GM23338 (cell line): ENCODE measurements at regions not wholly inside any gene's neighbourhood (a gene's known extent, or its start where the extent isn't known, plus 50 kb on each side); places are given as distances from the start of the nearest gene placed in this dataset.

Experiments
- ATAC-seq: fragments of 200-7000 bp; cut with Tn5 transposase; 3 replicates; pipeline ENCODE4 v1.9.1; 2020
- DNase-seq: peaks from one replicate; pipeline ENCODE4 v3.0.0-alpha.2; 2015; ENCODE audit warnings: low spot score
- H2AFZ ChIP-seq: fragments of 200-600 bp; sonication (generic); 2 replicates; pipeline ENCODE4 v1.8.0; 2016; ENCODE audit warnings: antibody characterized with exemption, mild to moderate bottlenecking, moderate library complexity
- H3F3A ChIP-seq: fragments of 200-600 bp; sonication (generic); replicated peaks from 2 replicates; pipeline ENCODE4 v1.8.0; 2017; ENCODE audit warnings: antibody characterized with exemption, mixed run types, low read depth
- H3K27ac ChIP-seq: fragments of 200-600 bp; sonication (generic); 2 replicates; pipeline ENCODE4 v1.6.1; 2016; ENCODE audit warnings: low read depth
- H3K27me3 ChIP-seq: fragments of 200-600 bp; sonication (generic); 2 replicates; pipeline ENCODE4 v1.8.0; 2016; ENCODE audit warnings: mild to moderate bottlenecking, mixed run types, moderate library complexity; ENCODE audit not compliant: insufficient read depth
- H3K36me3 ChIP-seq: fragments of 200-600 bp; sonication (generic); 2 replicates; pipeline ENCODE4 v1.8.0; 2016; ENCODE audit warnings: mild to moderate bottlenecking; ENCODE audit not compliant: insufficient read depth
- H3K4me1 ChIP-seq: fragments of 200-600 bp; sonication (generic); 2 replicates; pipeline ENCODE4 v1.8.0; 2016; ENCODE audit warnings: mild to moderate bottlenecking, moderate library complexity; ENCODE audit not compliant: insufficient read depth
- H3K4me2 ChIP-seq: fragments of 200-600 bp; sonication (generic); 2 replicates; pipeline ENCODE4 v1.7.1; 2017; ENCODE audit warnings: mixed run types
- H3K4me3 ChIP-seq: fragments of 200-600 bp; sonication (generic); 2 replicates; pipeline ENCODE4 v1.6.1; 2016; ENCODE audit warnings: mixed run types
- H3K79me2 ChIP-seq: fragments of 200-600 bp; sonication (generic); replicated peaks from 2 replicates; pipeline ENCODE4 v1.8.0; 2017; ENCODE audit warnings: mild to moderate bottlenecking; ENCODE audit not compliant: insufficient read depth
- H3K9me2 ChIP-seq: fragments of 200-600 bp; sonication (generic); 2 replicates; pipeline ENCODE4 v1.8.0; 2017; ENCODE audit not compliant: insufficient read depth
- H4K20me1 ChIP-seq: fragments of 200-600 bp; sonication (generic); replicated peaks from 2 replicates; pipeline ENCODE4 v1.8.0; 2017; ENCODE audit warnings: mild to moderate bottlenecking; ENCODE audit not compliant: insufficient read depth
- H3K27ac Mint-ChIP-seq: 2 replicates; pipeline ENCODE4 v1.8.0; 2020; ENCODE audit warnings: inconsistent platforms, mild to moderate bottlenecking, moderate library complexity, mixed read lengths
- H3K27me3 Mint-ChIP-seq: 3 replicates; pipeline ENCODE4 v1.8.0; 2022; ENCODE audit warnings: low read depth, mild to moderate bottlenecking, moderate library complexity, mixed read lengths, inconsistent platforms; ENCODE audit not compliant: insufficient read depth, poor library complexity
- H3K36me3 Mint-ChIP-seq: 3 replicates; pipeline ENCODE4 v1.8.0; 2021; ENCODE audit warnings: low read depth, mild to moderate bottlenecking, inconsistent platforms, moderate library complexity, mixed read lengths
- H3K4me1 Mint-ChIP-seq: 3 replicates; pipeline ENCODE4 v1.8.0; 2020; ENCODE audit warnings: mild to moderate bottlenecking, inconsistent platforms, mixed read lengths
- H3K4me3 Mint-ChIP-seq: 3 replicates; pipeline ENCODE4 v1.8.0; 2021; ENCODE audit warnings: moderate library complexity, mild to moderate bottlenecking, inconsistent platforms, mixed read lengths
- H3K9me3 Mint-ChIP-seq: 3 replicates; pipeline ENCODE4 v1.8.0; 2020; ENCODE audit warnings: moderate library complexity, mild to moderate bottlenecking, inconsistent platforms, mixed read lengths
- EZH2 ChIP-seq: fragments of 200-600 bp; sonication (generic); IDR thresholded peaks from one replicate; pipeline ENCODE4 v1.8.0; 2017; ENCODE audit warnings: antibody characterized with exemption, mild to moderate bottlenecking, low read depth; ENCODE audit not compliant: unreplicated experiment
- JUNB ChIP-seq: IDR thresholded peaks from one replicate; pipeline ENCODE4 v1.6.1; 2016; ENCODE audit warnings: antibody characterized with exemption; ENCODE audit not compliant: unreplicated experiment
- STAT1 ChIP-seq: IDR thresholded peaks from one replicate; pipeline ENCODE4 v1.6.1; 2016; ENCODE audit warnings: antibody characterized with exemption; ENCODE audit not compliant: unreplicated experiment
- ZNF114 ChIP-seq: fragments of 250-450 bp; sonication (Bioruptor Pico); IDR thresholded peaks from 2 replicates; pipeline ENCODE4 v1.5.0; 2020; ENCODE audit warnings: mild to moderate bottlenecking, moderate library complexity
- TF ChIP-seq, protein P1 (sequence below): IDR thresholded peaks from one replicate; pipeline ENCODE4 v1.6.1; 2018; ENCODE audit warnings: antibody characterized with exemption; ENCODE audit not compliant: unreplicated experiment
- TF ChIP-seq, protein P2 (sequence below): IDR thresholded peaks from 2 replicates; pipeline ENCODE4 v1.6.1; 2016; ENCODE audit warnings: antibody characterized with exemption
- TF ChIP-seq, protein P3 (sequence below): fragments of 250-450 bp; sonication (Bioruptor Pico); IDR thresholded peaks from 2 replicates; pipeline ENCODE4 v1.5.0; 2020; ENCODE audit warnings: mild to moderate bottlenecking, moderate library complexity

DNA sequence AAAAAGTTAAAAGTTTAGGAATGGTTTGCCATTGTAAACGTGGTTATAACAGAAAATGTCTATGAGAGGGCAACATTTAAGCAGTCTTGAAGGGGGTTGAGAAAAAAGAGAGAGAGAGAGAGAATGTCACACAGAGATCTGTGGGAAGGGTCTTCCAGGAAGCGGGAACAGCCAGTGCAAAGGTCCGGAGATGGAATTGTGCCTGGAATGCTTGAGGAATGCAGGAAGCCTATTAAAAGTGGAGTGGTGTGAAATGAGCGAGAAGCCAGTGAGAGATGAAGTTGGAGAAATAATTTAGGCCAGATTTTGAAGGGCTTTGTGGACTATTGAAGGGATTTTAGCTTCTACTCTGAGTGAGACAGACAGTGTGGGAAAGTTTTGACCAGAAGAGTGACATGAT, 406.8 kb upstream of the TBX3 start (continued):
- TF ChIP-seq, protein P1, sequence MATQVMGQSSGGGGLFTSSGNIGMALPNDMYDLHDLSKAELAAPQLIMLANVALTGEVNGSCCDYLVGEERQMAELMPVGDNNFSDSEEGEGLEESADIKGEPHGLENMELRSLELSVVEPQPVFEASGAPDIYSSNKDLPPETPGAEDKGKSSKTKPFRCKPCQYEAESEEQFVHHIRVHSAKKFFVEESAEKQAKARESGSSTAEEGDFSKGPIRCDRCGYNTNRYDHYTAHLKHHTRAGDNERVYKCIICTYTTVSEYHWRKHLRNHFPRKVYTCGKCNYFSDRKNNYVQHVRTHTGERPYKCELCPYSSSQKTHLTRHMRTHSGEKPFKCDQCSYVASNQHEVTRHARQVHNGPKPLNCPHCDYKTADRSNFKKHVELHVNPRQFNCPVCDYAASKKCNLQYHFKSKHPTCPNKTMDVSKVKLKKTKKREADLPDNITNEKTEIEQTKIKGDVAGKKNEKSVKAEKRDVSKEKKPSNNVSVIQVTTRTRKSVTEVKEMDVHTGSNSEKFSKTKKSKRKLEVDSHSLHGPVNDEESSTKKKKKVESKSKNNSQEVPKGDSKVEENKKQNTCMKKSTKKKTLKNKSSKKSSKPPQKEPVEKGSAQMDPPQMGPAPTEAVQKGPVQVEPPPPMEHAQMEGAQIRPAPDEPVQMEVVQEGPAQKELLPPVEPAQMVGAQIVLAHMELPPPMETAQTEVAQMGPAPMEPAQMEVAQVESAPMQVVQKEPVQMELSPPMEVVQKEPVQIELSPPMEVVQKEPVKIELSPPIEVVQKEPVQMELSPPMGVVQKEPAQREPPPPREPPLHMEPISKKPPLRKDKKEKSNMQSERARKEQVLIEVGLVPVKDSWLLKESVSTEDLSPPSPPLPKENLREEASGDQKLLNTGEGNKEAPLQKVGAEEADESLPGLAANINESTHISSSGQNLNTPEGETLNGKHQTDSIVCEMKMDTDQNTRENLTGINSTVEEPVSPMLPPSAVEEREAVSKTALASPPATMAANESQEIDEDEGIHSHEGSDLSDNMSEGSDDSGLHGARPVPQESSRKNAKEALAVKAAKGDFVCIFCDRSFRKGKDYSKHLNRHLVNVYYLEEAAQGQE, result no peak
- no peak for TF ChIP-seq EZH2
- TF ChIP-seq JUNB, result no peak
- TF ChIP-seq, protein P2, sequence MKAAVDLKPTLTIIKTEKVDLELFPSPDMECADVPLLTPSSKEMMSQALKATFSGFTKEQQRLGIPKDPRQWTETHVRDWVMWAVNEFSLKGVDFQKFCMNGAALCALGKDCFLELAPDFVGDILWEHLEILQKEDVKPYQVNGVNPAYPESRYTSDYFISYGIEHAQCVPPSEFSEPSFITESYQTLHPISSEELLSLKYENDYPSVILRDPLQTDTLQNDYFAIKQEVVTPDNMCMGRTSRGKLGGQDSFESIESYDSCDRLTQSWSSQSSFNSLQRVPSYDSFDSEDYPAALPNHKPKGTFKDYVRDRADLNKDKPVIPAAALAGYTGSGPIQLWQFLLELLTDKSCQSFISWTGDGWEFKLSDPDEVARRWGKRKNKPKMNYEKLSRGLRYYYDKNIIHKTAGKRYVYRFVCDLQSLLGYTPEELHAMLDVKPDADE, result no peak

- Mint-ChIP-seq H3K4me3 (no peak overlapping the region), H3K27ac (no peak overlapping the region), H3K27me3 (no peaks in the 10 kb centered on the region), H3K36me3 (no peaks in the 10 kb centered on the region), H3K9me3 (no peaks in the 10 kb centered on the region; the same call in 2 of the 3 replicates), H3K4me1 (no peaks in the 10 kb centered on the region)
- Histone ChIP-seq H3K4me1 (no peaks in the 10 kb centered on the region), H3K27ac (no peak overlapping the region), H3K36me3 (no peaks in the 10 kb centered on the region), H3K27me3 (no peaks in the 10 kb centered on the region), H3K9me2 (no peaks in the 10 kb centered on the region; the same call in 1 of the 2 replicates), H3K4me3 (no peak overlapping the region), H2AFZ (no peak overlapping the region), H3K79me2 (no peaks in the 10 kb centered on the region), H3F3A (no peaks in the 10 kb centered on the region), H3K4me2 (no peak overlapping the region), H4K20me1 (no peaks in the 10 kb centered on the region; the same call in 1 of the 2 replicates)
- DNase-seq (no peak), ATAC-seq (no peak)
- TF ChIP-seq STAT1 (no peak), ZNF114 (no peak), JUNB (no peak)
- TF ChIP-seq, protein P1, result no peak
- TF ChIP-seq, protein P3, sequence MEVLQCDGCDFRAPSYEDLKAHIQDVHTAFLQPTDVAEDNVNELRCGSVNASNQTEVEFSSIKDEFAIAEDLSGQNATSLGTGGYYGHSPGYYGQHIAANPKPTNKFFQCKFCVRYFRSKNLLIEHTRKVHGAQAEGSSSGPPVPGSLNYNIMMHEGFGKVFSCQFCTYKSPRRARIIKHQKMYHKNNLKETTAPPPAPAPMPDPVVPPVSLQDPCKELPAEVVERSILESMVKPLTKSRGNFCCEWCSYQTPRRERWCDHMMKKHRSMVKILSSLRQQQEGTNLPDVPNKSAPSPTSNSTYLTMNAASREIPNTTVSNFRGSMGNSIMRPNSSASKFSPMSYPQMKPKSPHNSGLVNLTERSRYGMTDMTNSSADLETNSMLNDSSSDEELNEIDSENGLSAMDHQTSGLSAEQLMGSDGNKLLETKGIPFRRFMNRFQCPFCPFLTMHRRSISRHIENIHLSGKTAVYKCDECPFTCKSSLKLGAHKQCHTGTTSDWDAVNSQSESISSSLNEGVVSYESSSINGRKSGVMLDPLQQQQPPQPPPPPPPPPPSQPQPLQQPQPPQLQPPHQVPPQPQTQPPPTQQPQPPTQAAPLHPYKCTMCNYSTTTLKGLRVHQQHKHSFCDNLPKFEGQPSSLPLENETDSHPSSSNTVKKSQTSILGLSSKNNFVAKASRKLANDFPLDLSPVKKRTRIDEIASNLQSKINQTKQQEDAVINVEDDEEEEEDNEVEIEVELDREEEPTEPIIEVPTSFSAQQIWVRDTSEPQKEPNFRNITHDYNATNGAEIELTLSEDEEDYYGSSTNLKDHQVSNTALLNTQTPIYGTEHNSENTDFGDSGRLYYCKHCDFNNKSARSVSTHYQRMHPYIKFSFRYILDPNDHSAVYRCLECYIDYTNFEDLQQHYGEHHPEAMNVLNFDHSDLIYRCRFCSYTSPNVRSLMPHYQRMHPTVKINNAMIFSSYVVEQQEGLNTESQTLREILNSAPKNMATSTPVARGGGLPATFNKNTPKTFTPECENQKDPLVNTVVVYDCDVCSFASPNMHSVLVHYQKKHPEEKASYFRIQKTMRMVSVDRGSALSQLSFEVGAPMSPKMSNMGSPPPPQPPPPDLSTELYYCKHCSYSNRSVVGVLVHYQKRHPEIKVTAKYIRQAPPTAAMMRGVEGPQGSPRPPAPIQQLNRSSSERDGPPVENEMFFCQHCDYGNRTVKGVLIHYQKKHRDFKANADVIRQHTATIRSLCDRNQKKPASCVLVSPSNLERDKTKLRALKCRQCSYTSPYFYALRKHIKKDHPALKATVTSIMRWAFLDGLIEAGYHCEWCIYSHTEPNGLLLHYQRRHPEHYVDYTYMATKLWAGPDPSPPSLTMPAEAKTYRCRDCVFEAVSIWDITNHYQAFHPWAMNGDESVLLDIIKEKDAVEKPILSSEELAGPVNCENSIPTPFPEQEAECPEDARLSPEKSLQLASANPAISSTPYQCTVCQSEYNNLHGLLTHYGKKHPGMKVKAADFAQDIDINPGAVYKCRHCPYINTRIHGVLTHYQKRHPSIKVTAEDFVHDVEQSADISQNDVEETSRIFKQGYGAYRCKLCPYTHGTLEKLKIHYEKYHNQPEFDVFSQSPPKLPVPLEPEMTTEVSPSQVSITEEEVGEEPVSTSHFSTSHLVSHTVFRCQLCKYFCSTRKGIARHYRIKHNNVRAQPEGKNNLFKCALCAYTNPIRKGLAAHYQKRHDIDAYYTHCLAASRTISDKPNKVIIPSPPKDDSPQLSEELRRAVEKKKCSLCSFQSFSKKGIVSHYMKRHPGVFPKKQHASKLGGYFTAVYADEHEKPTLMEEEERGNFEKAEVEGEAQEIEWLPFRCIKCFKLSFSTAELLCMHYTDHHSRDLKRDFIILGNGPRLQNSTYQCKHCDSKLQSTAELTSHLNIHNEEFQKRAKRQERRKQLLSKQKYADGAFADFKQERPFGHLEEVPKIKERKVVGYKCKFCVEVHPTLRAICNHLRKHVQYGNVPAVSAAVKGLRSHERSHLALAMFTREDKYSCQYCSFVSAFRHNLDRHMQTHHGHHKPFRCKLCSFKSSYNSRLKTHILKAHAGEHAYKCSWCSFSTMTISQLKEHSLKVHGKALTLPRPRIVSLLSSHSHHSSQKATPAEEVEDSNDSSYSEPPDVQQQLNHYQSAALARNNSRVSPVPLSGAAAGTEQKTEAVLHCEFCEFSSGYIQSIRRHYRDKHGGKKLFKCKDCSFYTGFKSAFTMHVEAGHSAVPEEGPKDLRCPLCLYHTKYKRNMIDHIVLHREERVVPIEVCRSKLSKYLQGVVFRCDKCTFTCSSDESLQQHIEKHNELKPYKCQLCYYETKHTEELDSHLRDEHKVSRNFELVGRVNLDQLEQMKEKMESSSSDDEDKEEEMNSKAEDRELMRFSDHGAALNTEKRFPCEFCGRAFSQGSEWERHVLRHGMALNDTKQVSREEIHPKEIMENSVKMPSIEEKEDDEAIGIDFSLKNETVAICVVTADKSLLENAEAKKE (CRISPR knock-in tag), result no peak
- TF ChIP-seq, protein P2, result no peak
Measured at GRCh38 chr12:115088995-115089841, 405.2 kb upstream of the TBX3 start.
